Heart left ventricle (tissue), 13 donors: ENCODE measurements at regions not wholly inside any gene's neighbourhood (a gene's known extent, or its start where the extent isn't known, plus 50 kb on each side); places are given as distances from the start of the nearest gene placed in this dataset.
"Not testable (repeated sequence)": the region's sequence is repeated elsewhere in the genome, so short reads cannot be mapped to it uniquely, and the experiment has no call there.

Source experiments
- POLR2A ChIP-seq, 2 donors: fragments of 450-650 bp; IDR thresholded peaks; one replicate each; pipeline ENCODE4 v1.6.1; 2017; ENCODE audit warnings: antibody characterized with exemption in 2 of 2, mild to moderate bottlenecking in 2 of 2, moderate library complexity in 2 of 2
- TF ChIP-seq, protein P1 (sequence below), 12 donors: fragments of 200-600 bp; sonication (generic) in 4 of 12; IDR thresholded peaks; one replicate each; pipeline versions ENCODE4 v1.5.0 to v1.8.0; 2018 to 2022; ENCODE audit warnings: antibody characterized with exemption in 12 of 12, mild to moderate bottlenecking in 5 of 12
- donor health status: ischemic (EF 13 %, LVEDD 7.1; RV severe dilation, severe dysfunction).
- donor health status: DM: no; HTN: yes; CAD: no.
- donor health status: DM: no; HTN: no; CAD: no.
- donor health status: ischemic (EF 25% LVEDD 6.9; RV normal size, moderate dysfunction).
- donor health status: ischemic (EF 25% LVEDD 5.7; RV mildly dilated, moderate dysfunction).
- donor health status: ischemic (EF 35%, LVEDD 5.7; RV mildly dilated, moderate dysfunction).
- donor health status: nonischemic (EF 11% LVEDD 7.7; RV severe dilation, severe dysfunction).
- donor health status: DM: yes; HTN: yes; CAD: no.
- donor health status: PGD.
- donor health status: ischemic (EF 29% LVEDD 5.4; RV normal size, mild dysfunction).
- donor health status: nonischemic (EF 23%, LVEDD 6.1; RV moderate dilation, normal function).

DNA sequence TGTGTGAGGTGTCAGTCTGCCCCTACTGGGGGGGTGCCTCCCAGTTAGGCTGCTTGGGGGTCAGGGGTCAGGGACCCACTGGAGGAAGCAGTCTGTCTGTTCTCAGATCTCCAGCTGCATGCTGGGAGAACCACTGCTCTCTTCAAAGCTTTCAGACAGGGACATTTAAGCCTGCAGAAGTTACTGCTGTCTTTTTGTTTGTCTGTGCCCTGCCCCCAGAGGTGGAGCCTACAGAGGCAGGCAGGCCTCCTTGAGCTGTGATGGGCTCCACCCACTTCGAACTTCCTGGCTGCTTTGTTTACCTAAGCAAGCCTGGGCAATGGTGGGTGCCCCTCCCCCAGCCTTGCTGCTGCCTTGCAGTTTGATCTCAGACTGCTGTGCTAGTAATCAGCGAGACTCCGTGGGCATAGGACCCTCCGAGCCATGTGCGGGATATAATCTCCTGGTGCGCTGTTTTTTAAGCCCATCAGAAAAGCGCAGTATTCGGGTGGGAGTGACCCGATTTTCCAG lies 153.7 kb upstream of the RXFP1 start:
- TF ChIP-seq, protein P1, sequence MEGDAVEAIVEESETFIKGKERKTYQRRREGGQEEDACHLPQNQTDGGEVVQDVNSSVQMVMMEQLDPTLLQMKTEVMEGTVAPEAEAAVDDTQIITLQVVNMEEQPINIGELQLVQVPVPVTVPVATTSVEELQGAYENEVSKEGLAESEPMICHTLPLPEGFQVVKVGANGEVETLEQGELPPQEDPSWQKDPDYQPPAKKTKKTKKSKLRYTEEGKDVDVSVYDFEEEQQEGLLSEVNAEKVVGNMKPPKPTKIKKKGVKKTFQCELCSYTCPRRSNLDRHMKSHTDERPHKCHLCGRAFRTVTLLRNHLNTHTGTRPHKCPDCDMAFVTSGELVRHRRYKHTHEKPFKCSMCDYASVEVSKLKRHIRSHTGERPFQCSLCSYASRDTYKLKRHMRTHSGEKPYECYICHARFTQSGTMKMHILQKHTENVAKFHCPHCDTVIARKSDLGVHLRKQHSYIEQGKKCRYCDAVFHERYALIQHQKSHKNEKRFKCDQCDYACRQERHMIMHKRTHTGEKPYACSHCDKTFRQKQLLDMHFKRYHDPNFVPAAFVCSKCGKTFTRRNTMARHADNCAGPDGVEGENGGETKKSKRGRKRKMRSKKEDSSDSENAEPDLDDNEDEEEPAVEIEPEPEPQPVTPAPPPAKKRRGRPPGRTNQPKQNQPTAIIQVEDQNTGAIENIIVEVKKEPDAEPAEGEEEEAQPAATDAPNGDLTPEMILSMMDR (IDR thresholded peaks at IDR 0.05): not testable (repeated sequence)
- TF ChIP-seq POLR2A (IDR thresholded peaks at IDR 0.05): not testable (repeated sequence)
